ENCODE measurements at regions not wholly inside any gene's neighbourhood (a gene's known extent, or its start where the extent isn't known, plus 50 kb on each side); places are given as distances from the start of the nearest gene placed in this dataset.

DNA sequence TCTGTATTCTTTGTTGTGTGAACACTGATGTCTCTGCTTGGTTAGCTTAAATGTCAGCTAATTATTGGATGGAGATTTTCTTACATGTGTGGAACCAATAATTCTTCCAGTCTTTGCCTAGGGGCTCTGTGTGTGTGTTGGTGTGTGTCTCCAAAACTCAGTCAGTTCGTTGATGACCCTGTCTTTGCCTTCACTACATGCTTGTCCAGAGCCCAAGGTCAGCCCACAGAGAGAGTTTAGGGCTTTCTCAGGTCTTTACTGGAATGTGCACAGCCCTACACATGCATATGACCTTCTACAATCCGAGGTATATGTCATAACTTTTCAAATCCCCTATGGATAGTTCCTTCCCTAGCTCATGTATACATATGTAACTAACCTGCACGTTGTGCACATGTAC is 74.1 kb upstream of the LDAH start:
- TF ChIP-seq, protein P1, sequence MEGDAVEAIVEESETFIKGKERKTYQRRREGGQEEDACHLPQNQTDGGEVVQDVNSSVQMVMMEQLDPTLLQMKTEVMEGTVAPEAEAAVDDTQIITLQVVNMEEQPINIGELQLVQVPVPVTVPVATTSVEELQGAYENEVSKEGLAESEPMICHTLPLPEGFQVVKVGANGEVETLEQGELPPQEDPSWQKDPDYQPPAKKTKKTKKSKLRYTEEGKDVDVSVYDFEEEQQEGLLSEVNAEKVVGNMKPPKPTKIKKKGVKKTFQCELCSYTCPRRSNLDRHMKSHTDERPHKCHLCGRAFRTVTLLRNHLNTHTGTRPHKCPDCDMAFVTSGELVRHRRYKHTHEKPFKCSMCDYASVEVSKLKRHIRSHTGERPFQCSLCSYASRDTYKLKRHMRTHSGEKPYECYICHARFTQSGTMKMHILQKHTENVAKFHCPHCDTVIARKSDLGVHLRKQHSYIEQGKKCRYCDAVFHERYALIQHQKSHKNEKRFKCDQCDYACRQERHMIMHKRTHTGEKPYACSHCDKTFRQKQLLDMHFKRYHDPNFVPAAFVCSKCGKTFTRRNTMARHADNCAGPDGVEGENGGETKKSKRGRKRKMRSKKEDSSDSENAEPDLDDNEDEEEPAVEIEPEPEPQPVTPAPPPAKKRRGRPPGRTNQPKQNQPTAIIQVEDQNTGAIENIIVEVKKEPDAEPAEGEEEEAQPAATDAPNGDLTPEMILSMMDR (IDR thresholded peaks at IDR 0.05), result no peak
- no peak for TF ChIP-seq POLR2A (IDR thresholded peaks at IDR 0.05)
